NCI-H345 (cell line): ENCODE measurements at regions not wholly inside any gene's neighbourhood (a gene's known extent, or its start where the extent isn't known, plus 50 kb on each side); places are given as distances from the start of the nearest gene placed in this dataset.
"Not testable (repeated sequence)": the region's sequence is repeated elsewhere in the genome, so short reads cannot be mapped to it uniquely, and the experiment has no call there.

Source experiments
- DNase-seq: peaks from one replicate; lab custom pipeline; 2025; lab: John Stamatoyannopoulos, UW

DNA sequence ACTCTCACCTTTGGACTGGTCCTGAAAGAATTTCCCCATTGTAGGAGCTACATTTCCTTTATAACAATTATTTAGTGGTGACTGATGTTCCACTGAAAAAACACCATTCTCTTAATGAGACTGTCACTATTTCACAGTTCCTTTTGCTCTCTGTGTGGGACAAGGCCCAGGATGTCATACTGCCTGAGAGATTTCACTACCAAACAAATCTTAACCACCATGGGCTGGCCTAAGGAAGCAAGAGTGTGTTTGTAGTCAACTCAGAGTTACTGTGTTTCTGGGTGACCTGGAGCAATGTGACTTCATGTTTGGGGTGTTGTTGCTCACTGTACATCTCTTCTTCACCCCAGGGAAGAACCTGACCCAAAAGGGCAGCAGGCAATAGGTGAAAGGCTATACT, 50.1 kb upstream of the ZNF608 start:
- no peak for DNase-seq

DNA sequence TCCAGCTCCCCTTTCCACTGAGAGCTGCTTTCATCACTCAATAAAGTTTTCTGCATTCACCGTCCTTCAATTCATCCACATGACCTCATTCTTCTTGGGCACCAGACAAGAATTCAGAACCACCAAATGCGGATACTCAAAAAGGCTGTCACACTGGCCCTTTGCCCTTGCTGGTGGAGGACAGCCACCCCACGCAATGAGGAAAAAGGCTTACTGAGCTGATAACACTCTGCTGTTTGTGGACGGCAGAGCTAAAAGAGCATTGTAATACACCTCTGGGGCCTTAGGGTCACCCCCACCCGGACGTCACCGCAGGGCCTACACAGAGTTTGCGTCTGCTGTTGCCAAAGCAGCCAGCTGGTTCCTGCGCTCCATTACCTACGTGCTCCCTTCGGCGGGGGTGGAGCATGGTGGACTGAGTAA, 51.2 kb upstream of the ZNF608 start:
- DNase-seq, result no peak

DNA sequence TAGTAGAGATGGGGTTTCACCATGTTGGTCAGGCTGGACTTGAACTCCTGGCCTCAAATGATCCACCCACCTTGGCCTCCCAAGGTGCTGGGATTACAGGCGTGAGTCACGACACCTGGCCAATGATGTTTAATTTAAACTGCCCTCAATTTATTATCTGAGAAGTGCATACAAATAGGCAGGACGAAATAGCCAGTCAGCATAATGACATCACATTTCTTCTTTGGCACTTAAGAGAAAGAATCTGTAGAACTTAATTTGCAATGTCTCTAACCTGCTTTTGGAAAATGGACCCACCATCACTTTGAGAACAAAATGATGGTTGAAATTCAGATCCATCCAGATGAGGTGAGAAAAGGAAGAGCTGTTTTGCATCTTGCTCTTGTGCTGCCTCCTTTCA, 52.5 kb upstream of the ZNF608 start:
- no peak for DNase-seq

GRCh38 chr5:124801551-124801950, 55.1 kb upstream of the ZNF608 start:
- no peak for DNase-seq

DNA sequence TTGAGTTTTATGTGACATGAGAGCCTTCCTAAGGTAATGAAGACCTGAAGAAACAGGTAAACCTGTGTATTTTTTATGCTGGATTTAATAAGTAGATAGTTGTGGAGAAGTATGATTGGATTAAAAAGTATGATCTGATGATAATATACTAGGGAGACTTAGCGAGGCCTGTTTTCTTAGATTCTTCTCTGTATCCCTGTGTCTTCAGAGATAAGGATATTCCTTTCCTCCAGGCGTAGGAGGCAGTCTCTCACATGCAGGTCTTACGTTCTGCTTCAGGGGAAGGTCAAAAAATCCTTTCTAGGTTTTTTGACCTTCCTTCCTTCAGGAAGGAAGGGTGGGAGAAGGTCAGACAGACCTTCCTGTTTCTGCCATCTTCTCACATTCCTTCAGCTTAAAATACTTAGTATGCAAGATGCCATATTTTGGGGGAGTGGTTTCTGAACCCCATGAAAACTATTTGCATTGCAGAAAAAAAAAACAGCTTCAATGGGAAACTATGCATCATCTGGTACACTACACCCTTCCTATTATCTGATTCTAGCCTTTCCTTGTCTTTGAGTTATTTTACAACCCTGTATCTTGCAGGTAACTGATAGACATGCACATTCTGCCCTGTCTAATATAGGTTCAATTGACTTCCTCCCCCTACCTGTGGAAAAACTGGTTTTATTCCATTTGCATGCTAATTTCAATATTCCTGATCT, 57.3 kb upstream of the ZNF608 start:
- no peak for DNase-seq

DNA sequence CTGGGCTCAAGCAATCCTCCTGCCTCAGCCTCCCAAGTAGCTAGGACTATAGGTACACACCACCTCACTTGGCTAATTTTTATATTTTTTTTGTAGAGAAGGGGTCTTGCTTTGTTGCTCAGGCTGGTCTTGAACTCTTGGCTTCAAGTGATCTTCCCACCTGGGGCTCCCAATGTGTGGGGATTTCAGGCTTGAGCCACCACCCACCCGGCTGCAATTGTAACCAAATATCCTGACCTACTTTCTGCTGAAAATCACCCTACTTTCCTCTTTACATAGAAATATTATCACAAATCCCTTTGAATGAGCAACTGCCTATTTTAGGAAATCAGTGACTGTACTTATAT, 59.6 kb upstream of the ZNF608 start:
- no peak for DNase-seq

DNA sequence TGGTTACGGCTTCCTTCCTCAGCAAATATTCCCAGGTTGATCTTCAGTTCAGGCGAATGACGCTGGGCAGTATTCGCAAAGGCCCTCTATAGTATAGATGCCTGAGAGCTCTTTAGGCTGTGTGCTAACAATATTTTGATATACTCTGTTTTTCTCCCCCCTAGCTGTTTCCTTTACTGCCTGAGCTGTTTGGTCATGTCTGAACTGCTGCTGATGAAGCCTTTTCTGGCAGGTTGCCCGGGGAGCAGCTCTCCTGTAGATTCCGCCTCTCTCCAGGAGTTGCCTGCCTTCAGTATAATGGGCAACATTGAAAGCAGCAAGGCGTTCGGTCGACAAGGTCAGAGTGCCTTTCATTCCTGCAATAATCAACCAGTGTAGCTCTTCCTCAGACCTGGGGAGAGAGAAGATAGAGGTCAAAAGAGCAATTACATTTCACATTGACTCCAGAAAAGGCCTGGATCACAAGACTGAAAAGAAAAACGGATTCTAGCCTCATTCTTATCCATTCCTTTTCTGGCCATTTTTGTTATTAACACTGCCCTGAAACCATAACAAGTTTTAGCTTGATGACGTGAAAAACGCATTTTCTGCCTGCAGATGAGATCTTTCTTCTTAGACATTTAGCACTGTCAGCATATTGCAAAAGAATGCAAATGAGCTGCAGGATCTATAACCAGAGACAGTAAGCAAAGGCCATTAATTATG, 60.1 kb upstream of the ZNF608 start:
- DNase-seq, result peak; percentile 97

DNA sequence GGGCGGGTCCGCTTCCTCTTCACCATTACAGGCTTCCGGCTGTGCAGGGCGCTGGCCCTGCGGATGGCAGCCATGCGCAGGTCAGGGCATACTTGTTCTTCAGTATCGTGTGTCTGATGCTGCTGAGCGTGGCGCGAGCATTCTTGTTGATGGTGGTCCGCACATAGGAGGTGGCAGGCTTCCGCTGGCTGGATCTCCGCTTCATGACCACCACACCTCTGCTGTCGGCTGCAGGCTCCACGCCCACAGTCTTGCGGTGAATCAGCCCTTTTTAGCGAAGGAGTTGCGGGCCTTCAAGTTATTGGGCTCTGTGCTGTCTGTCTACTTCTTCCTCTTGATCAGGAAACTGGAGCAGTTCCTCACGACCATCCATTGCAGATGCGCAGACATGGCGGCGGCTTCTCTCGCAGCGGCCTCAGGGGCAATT, 62.4 kb upstream of the ZNF608 start:
- DNase-seq, result no peak

DNA sequence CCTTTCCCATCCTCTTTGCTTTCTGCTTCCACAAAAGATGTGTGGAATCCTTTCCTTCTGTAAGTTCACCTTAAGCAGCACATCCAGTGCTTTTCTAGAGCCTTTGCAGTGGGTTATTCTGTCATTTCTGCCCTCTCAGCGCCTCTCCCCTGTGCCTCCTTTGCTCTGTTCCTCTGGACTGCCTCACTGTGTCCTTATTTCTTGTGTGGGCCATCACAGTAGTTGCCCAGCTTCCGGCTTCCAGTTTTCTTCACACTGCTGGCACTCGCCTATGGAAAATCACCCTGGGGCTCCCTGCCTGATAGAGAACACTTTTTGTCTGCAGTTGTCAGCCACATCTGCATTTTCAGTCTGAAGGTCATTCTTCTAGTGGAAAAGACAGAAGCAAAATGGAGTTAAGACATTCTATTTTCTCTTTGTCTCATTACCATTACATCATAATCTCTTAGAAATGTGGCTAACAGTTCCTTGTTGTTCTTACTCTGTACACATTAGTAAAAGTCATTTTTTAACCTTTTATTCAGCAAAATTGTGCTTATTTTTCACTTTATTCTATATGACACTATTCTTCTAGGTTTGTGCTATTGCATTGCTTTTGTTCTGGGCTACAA, 64.1 kb upstream of the ZNF608 start:
- DNase-seq, result no peak

GRCh38 chr5:124812771-124813358, 66.4 kb upstream of the ZNF608 start:
- DNase-seq, result no peak

GRCh38 chr5:124816381-124816780, 69.9 kb upstream of the ZNF608 start:
- no peak for DNase-seq

DNA sequence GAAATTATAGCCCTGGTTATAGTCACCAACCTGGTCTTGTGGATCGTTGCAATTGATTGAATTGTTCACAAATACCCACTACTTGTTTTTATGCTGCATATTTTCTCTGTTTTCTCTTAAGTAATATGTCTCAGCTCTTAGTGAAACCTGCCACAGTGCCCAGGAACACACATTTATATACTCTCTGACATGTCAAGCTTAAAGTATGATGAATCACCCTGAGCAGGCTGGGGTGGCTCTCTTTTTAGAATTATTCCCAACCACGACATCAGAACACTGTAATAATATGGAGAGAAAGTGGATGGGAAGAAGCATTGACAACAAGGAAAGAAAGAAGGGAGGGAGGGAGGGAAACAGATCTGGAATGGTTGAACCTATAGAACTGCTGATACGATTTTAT, 72.8 kb upstream of the ZNF608 start:
- DNase-seq, result no peak

DNA sequence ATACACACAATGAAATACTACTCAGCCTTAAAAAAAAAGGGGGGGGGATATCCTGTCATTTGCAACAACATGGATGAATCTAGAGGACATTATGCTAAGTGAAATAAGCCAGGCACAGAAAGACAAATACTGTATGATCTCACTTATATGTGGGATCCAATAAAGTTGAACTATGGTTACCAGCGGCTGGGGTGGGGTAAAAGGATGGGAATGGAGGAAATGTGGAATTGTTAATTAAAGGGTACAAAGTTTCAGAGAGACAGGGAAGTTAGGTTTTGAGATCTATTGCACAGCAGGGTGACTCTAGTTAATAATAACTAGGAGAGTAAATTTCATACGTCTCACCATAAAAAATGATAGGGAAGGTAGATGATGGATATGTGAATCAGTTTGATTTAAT, 76.2 kb upstream of the ZNF608 start:
- no peak for DNase-seq

DNA sequence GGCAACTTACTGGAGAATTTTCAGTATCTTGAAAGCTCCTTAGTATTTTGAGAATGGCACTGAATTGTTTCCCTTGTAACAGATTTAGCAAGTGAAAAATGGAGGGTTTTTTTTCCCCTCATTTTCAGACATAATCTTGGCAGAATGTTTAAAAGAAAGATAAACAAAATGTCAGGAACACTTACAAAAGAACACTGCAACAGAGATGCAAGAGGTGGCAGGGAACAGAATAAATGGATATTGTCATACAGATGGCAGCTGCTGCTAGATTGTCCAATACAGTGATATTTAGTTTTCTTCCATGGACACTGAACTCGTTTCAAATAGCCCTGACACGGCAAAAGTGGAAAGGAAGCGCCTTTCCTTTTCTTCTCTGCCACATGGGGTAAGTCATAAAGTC, 76.9 kb upstream of the ZNF608 start:
- no peak for DNase-seq

DNA sequence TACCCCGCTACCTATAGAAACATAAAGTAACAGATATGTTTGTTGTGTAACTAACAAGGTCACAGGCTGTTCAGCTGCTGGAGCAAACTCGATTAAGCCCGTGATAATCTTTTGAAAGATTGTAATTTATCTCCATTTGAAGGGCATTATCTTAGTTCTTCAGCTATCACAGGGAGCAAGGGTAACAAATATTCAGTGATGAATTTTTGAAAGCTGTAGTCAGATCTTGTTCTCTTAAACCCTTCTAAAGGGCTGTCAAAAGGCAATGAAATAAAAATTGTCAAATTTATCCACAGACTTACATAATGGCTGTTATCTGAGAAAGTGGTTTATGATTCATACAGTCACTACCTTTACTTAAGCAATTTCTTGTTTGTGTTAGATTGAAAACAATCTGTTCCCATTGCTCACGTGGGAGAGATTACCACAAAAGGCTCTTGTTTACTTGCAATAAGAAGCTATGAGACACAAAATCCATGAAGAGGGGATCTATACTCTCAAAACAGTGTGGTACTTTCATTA, 78.3 kb upstream of the ZNF608 start:
- DNase-seq, result no peak

- no peak for DNase-seq
Observed at GRCh38 chr5:124825250-124825982, 79.0 kb upstream of the ZNF608 start.

- DNase-seq, result no peak
Observed at GRCh38 chr5:124825983-124826337, 79.5 kb upstream of the ZNF608 start.

DNA sequence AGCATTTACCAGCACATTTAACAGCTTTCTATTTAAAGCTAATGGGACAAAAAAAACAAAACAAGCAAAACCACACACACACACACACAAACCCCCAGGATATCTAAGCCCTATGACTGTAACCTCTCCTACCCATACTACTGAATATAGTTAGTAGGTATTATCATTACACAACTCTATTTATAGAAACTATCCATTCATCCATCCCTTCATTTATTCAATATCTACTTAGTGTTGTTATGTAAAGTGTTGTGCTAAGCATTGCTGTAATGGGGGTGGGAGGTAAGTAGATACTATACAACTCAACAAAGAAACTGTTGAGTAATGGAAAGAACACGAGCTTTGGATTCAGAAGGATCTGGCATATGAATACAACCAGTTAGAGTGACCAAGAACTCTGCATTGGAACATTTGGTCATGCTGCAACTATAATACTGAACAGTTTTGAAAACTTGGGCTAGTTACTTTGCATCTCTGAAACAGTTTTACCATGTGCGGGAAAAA, 82.3 kb upstream of the ZNF608 start:
- DNase-seq, result no peak

DNA sequence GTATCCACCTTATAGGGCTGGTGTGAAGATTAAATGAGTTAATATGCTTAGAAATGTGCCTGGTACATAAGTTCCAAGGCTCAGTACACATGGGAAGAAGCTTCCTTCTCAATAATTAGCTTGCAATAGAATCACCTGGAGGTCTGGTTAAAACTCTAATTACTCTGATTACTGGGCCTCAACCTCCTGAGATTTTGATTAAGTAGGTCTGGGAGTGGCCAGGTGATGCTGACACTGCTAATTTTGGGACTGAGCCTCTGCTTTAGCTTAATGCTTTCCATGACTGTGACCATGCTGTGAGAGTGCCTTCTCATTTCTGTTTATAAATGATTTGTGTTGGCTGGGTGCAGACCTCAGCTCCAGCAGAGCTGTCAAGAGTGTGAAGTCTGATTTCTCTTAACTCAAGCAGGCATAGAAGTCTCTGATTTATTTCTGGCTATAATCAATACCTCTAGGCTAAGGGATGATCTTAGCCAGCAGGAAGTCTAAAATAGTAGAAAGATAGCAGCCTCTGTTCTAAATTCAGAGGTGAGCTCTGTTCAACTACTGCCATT, 85.3 kb upstream of the ZNF608 start:
- DNase-seq, result no peak

DNA sequence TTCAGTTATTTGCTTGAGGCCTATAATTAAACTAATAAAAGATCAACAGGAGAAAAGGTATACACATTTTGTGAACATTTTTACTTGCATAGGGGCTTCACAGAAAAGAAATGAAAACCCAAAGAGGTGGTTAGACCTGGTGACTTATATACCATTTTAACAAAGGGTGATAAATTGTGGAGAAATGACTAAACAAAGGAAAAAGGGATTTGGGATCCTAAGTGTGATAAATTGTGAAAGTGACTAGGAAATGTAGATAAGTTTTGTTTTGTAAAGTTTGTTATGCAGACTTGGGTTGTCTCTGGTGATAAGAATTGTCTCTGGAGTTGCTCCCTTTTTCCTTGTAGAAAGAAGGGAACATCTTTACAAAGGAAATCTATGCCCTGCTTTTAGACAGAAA, 86.1 kb upstream of the ZNF608 start:
- no peak for DNase-seq

GRCh38 chr5:124836314-124836713, 89.9 kb upstream of the ZNF608 start:
- not testable (repeated sequence) for DNase-seq
